ENCODE measurements at regions not wholly inside any gene's neighbourhood (a gene's known extent, or its start where the extent isn't known, plus 50 kb on each side); places are given as distances from the start of the nearest gene placed in this dataset.
"Not testable (repeated sequence)": the region's sequence is repeated elsewhere in the genome, so short reads cannot be mapped to it uniquely, and the experiment has no call there.

DNA sequence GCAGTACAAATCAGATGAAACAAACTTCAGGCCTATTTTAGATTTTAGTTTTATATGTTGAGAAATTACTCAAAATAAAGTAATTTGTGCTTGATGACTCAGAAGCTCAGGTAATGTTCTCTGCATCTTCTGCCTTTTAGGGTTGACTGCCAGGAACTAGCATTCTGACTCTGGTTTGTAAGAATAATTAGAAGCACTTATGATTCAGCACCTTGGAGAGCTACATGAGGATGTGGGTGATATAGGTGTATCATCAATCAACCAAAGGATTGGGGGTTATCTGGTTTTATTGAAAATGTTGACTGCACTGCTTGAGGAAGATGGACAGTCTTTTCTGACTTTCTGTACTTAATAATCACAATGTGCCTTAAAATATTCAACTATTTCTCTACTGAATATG lies 118.7 kb upstream of the SGCD start:
- DNase-seq (ENCODE audit: low spot score), result no peak

GRCh38 chr5:156218367-156219158 lies 108.4 kb upstream of the SGCD start:
- no peak for DNase-seq (ENCODE audit: low spot score)

- DNase-seq (ENCODE audit: low spot score), result no peak
Measured at GRCh38 chr5:156219483-156220005, 107.4 kb upstream of the SGCD start.

DNA sequence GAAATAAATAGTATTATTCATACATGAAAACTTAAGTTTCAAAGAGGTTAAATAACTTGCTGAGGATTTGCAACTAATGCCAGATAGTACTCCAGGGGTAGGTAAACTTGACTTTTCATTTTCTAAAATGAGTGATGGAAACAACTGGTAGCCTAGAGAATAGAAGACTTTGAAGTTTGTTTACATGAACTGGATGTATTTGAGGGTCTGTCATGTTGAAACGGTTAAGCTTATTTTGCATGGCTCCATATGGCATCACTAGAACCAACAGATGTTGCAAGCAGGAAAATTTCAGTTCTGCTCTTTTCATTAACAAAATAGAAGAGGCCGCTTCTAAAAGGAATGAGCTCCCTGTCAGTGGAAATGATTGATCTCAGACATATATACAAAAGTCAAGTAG lies 105.1 kb upstream of the SGCD start:
- no peak for DNase-seq (ENCODE audit: low spot score)

GRCh38 chr5:156223547-156223946 lies 103.4 kb upstream of the SGCD start:
- DNase-seq (ENCODE audit: low spot score), result no peak

DNA sequence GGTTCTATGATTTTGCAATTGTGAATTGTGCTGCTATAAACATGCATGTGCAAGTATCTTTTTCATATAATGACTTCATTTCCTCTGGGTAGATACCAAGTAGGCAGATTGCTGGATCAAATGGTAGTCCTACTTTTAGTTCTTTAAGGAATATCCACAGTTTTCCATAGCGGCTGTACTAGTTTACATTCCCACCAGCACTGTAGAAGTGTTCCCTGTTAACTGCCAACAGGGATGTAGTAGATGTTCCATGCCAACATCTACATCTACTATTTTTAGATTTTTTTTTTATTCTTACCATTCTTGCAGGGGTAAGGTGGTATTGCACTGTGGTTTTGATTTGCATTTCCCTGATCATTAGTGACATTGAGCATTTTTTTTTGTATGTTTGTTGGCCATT lies 100.5 kb upstream of the SGCD start:
- DNase-seq (ENCODE audit: low spot score), result not testable (repeated sequence)

GRCh38 chr5:156230887-156231286 lies 96.1 kb upstream of the SGCD start:
- no peak for DNase-seq (ENCODE audit: low spot score)

DNA sequence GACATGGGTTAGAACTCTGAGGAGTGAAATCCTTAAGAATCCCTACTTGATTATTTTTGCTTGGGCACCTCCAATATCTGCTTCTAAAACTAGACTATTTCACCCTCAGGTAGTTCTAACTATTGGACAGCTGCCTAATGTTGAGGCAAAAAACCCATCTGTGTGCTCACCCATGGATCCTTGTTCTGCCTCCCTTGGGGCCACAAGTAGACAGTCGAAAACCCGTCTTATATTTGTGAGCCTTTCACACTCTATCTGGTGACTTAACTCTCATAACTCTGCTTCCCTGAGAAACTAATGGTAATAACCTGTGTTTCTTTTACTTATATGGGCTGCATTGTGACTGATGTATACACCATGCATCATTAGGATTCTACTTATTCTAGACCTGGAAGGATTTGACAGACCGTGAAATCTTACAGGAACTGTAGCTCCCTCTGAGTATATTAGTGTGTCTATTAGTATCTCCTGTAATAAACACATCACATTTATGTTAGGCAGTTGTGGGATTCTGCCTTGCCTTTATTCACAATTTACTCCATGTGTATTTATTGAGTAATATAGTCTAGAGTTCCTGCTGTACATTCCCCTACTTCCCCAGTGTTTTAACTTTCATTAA lies 94.6 kb upstream of the SGCD start:
- no peak for DNase-seq (ENCODE audit: low spot score)

- DNase-seq (ENCODE audit: low spot score), result no peak
Measured at GRCh38 chr5:156237361-156237760, 89.6 kb upstream of the SGCD start.

DNA sequence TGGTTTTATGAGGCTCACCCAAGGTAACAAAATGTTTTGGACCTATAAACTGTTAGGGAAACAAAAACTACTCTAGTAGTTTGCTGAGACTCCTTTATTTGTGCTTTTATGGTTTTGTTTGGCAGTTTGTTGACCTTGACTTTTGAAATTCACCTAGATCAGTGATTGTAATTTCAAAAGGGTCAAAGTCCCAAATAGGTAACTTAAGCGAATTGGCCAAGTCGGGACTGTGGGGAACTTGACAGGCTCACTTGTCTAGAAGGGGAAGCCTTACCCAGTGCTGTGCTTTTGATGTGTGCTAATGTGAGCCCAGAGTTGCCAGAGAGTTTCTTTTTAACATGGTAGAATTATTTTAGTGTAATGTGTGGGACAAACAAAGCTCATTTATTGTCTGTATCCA lies 87.2 kb upstream of the SGCD start:
- DNase-seq (ENCODE audit: low spot score), result no peak

- no peak for DNase-seq (ENCODE audit: low spot score)
Measured at GRCh38 chr5:156240414-156240813, 86.5 kb upstream of the SGCD start.

DNA sequence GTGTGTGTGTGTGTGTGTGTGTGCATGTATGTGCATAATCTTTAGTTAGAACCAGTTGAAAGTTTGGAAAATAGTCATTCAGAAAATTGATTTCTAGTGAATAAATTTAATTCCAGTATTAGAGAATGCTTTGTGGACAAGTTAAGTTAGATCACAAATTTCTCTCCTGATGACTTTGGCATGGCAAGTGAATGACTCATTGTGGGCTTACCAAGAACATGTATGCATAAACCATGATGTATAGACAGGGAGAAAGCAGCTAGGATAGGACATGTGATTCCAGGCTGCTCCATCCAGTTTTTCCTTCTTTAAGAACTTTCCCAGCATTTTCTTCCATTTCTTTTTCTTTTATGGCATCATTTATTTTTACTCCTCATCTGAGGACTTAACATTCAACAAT lies 85.7 kb upstream of the SGCD start:
- DNase-seq (ENCODE audit: low spot score), result no peak

DNA sequence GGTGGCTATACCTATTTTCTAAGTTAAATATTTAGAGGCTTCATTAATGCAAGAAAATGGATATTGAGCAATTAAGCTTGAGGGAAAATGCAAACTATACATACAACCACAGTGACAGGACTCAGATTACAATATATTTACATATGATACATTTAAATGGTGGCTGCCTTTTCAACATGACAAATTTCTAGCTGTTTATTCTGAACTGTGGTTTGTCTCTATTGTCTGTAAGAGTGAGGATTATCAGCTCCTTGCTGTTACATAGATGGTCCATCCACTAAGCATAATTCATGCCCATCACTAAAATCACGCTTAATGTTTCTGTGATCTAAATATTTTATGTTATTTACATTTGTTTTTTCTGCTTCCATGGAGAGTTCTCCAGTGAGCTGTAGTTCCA lies 81.1 kb upstream of the SGCD start:
- DNase-seq (ENCODE audit: low spot score), result no peak

GRCh38 chr5:156251076-156251475 lies 75.9 kb upstream of the SGCD start:
- no peak for DNase-seq (ENCODE audit: low spot score)

- DNase-seq (ENCODE audit: low spot score), result no peak
Measured at GRCh38 chr5:156253130-156253529, 73.8 kb upstream of the SGCD start.

GRCh38 chr5:156254196-156254595 lies 72.8 kb upstream of the SGCD start:
- no peak for DNase-seq (ENCODE audit: low spot score)

- no peak for DNase-seq (ENCODE audit: low spot score)
Measured at GRCh38 chr5:156256642-156257041, 70.3 kb upstream of the SGCD start.

GRCh38 chr5:156258934-156259333 lies 68.0 kb upstream of the SGCD start:
- no peak for DNase-seq (ENCODE audit: low spot score)

DNA sequence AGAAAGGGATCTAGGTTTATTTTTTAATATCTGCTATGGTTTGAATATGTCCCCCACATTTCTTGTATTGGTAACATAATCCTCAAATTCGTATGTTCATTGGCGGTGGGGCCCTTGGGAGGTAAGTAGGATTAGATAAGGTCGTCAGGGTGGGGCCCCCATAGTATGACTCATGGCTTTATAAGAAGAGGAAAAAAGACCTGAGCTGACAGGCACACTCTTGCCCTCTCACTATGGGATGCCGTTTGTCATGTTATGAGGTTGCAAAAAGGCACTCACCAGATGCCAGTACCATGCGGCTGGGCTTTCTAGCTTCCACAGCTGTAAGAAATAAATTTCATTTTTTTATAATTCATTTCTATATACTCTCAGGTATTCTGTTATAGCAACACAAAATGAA lies 67.3 kb upstream of the SGCD start:
- no peak for DNase-seq (ENCODE audit: low spot score)

DNA sequence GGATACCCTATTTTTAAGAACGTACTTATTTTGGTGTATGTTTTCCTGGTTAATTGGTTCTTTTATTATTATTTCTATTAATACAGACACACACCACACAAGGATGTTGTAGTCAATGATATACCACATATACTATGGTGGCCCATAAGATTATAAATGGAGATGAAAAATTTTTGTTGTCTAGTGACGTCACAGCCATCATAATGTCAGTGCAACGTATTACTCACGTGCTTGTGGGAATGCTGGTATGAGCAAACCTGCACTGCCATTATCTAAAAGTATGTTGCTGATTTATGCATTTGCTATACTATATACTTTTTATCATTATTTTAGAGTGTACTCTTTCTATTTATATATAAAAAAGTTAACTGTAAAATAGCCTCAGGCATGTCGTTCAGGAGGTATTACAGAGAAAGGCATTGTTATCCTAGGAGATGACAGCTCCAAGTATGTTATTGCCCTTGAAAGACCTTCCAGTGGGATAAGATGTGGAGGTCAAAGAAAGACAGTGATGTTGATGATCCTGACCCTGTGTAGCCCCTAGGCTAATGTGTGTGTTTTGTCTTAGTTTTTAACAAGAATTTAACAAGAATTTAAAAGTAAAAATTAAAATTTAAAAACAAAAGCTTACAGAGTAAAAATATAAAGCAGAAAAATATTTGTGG lies 65.6 kb upstream of the SGCD start:
- DNase-seq (ENCODE audit: low spot score), result no peak

GRCh38 chr5:156271569-156271968 lies 55.4 kb upstream of the SGCD start:
- no peak for DNase-seq (ENCODE audit: low spot score)

- DNase-seq (ENCODE audit: low spot score), result no peak
Measured at GRCh38 chr5:156272139-156272538, 54.8 kb upstream of the SGCD start.

- DNase-seq (ENCODE audit: low spot score), result no peak
Measured at GRCh38 chr5:156273325-156273724, 53.6 kb upstream of the SGCD start.
